HG03045 (cell line): ENCODE measurements at regions not wholly inside any gene's neighbourhood (a gene's known extent, or its start where the extent isn't known, plus 50 kb on each side); places are given as distances from the start of the nearest gene placed in this dataset.
"Not testable (repeated sequence)": the region's sequence is repeated elsewhere in the genome, so short reads cannot be mapped to it uniquely, and the experiment has no call there.

ENCODE experiments used
- ATAC-seq: cut with Tn5 transposase; IDR thresholded peaks from one replicate; pipeline ENCODE4 v1.9.1; 2021; ENCODE audit warnings: mild to moderate bottlenecking, moderate library complexity; ENCODE audit not compliant: unreplicated experiment

GRCh38 chr12:125956186-125956585, 891.0 kb downstream of the AACS start:
- ATAC-seq = no peak

DNA sequence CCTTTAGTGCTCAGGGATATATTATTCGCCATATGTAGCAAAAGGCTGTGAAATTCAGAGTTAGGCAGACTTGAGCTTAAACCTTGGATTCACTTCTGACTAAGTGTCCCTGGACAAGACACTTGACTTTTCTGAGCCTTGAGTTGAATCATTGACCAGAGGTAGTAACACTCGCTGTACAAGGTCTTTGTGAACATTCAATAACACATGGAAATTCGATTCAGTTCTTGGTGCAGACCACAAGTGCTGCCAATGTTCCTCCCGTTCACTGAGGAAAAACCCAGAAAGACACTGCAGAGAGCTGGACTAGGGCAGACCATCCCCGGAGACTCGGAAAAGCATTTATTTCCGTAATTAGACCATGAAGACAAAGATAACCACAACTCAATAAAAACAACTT, 901.4 kb downstream of the AACS start:
- no peak for ATAC-seq

GRCh38 chr12:125968413-125968812, 903.2 kb downstream of the AACS start:
- no peak for ATAC-seq

DNA sequence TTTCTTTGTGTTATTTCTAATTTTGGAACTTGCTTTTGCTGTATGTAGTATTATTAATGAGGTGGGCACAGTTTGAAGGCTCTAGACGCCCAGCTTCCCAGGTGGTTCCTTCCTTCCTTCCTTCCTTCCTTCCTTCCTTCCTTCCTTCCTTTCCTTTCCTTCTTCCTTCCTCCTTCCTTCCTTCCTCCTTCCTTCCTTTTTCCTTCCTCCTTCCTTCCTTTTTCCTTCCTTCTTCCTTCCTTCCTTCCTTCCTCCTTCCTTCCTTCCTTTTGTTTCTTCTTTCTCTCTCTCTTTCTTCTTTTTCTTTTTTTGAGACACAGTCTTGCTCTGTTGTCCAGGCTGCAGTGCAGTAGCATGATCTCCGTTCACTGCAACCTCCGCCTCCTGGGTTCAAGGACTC, 906.7 kb downstream of the AACS start:
- no peak for ATAC-seq

GRCh38 chr12:125978286-125978685, 913.1 kb downstream of the AACS start:
- no peak for ATAC-seq

GRCh38 chr12:125981610-125982253, 916.5 kb downstream of the AACS start:
- ATAC-seq = no peak

GRCh38 chr12:125983094-125983783, 918.0 kb downstream of the AACS start:
- ATAC-seq = no peak

- no peak for ATAC-seq
Measured at GRCh38 chr12:125983784-125984500, 918.7 kb downstream of the AACS start.

DNA sequence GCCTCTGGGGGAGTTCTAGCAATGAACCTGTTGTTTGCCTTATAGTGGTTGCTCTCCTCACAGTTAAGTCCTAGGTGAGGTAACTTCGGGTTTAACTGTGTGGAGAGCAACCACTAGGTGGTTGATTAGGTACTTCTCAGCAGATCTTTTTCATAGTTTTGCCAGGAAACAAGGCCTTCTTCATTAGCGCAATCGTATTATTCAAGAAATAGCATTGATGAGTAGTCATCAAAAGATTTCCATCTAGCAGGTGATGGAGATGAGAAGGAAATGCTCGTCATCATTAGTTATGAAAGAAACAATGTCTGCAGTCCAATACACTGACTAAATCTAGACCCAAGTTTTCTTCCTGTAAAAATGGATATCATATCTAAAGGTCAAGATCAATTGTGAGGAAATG, 923.3 kb downstream of the AACS start:
- no peak for ATAC-seq

- ATAC-seq = no peak
Measured at GRCh38 chr12:125989696-125990095, 924.5 kb downstream of the AACS start.

- no peak for ATAC-seq
Measured at GRCh38 chr12:125996443-125996842, 931.2 kb downstream of the AACS start.

- no peak for ATAC-seq
Measured at GRCh38 chr12:125999628-126000027, 934.4 kb downstream of the AACS start.

DNA sequence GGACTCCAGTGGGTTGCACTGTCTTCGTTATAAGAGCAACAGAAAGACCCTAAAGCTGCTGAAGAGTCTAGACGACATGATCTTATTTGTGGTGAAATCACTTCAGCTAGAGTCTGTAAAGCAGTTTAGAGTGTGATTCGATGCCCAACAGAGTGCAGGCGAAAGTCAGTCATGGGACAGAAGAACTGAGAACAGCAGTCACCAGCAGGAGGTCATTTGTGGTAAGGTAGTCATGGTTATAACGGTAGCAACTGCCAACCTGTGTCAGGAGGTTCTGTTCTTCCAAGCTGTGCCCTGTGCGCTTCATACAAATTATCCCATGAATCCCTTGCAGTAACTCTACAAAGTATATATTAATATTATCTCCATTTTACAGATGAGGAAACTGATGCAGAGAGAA, 954.1 kb downstream of the AACS start:
- ATAC-seq = no peak

DNA sequence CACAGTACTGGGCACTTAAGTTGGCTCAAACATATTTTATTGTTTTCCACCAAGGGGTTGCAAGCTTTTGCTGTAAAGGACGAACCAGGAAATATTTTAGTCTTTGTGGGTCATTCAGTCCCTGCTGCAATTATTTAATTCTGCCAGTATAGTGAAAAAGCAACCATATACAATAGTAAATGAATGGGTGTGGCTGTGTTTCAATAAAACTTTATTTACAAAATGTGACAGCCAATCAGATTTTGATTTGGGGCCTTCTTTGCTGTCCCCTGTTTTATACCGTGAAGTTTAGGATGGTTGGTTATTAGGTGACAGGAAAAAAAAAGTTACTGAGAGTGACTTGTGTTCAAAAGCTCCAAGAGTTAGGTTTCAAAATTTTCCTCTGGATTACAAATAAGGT, 956.4 kb downstream of the AACS start:
- ATAC-seq = no peak

- no peak for ATAC-seq
Measured at GRCh38 chr12:126027825-126028224, 962.6 kb downstream of the AACS start.

GRCh38 chr12:126030573-126030972, 965.3 kb downstream of the AACS start:
- ATAC-seq = no peak

GRCh38 chr12:126033751-126034150, 968.5 kb downstream of the AACS start:
- no peak for ATAC-seq

- no peak for ATAC-seq
Measured at GRCh38 chr12:126036348-126036747, 971.1 kb downstream of the AACS start.

DNA sequence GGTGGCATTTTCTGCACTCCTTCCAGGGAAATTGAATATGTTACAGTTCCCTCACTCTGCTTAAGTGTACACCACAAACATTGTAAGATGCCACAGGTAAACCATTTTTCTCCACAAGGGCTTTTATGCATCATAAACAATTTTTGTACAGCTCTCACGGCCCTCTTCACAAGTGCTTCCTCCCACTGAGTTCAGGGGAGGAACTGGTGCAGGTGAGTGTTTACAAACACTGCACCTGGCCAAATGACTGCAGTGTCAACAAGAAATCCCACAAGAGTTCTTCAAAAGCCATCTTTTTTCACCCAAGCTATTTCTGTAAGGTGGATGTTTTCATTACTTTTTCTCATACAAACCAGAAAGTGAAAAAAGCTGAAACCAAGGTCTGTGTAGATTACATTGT, 973.2 kb downstream of the AACS start:
- ATAC-seq = no peak

- ATAC-seq = no peak
Measured at GRCh38 chr12:126040307-126040706, 975.1 kb downstream of the AACS start.

DNA sequence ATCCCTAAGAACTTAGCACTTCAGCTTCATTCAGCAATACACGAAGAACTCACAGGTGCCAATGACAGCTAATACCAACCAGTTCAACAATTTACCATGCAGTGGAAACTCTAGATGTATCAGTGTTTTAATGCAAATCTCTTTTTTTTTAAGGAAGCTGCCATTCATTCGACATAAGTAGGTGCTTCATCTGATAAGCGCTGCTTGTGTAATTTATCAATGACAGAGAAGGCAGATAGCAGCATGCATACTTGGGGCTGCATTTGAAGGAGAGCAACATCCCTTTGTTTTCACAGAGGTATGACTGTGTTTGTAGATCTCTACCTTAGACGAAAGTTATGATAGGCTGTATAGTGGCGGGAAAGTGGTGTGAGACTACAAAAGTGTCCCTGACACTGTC, 977.1 kb downstream of the AACS start:
- ATAC-seq = no peak

DNA sequence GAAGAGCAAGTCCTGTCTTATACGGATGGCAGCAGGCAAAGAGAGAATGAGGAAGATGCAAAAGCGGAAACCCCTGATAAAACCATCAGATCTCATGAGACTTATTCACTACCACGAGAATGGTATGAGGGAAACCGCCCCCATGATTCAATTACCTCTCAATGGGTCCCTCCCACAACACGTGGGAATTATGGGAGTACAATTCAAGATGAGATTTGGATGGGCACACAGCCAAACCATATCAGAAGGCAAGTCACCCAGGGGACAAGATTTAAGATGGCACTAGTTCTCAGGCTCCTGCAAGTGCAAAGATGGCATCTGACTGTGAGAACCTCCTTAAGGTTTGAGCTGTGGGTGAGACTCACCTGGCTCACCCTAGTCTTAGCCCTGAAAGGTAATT, 984.3 kb downstream of the AACS start:
- not testable (repeated sequence) for ATAC-seq
